GM18517 (cell line): ENCODE measurements at regions not wholly inside any gene's neighbourhood (a gene's known extent, or its start where the extent isn't known, plus 50 kb on each side); places are given as distances from the start of the nearest gene placed in this dataset.
"Not testable (repeated sequence)": the region's sequence is repeated elsewhere in the genome, so short reads cannot be mapped to it uniquely, and the experiment has no call there.

Source experiments
- ATAC-seq: cut with Tn5 transposase; IDR thresholded peaks from one replicate; pipeline ENCODE4 v1.9.1; 2021; ENCODE audit warnings: mild to moderate bottlenecking, moderate library complexity; ENCODE audit not compliant: unreplicated experiment

- no peak for ATAC-seq
Observed at GRCh38 chr4:107562316-107562715, 157.7 kb downstream of the PAPSS1 start.

GRCh38 chr4:107561481-107561880 lies 158.6 kb downstream of the PAPSS1 start:
- no peak for ATAC-seq

GRCh38 chr4:107559653-107560052 lies 160.4 kb downstream of the PAPSS1 start:
- no peak for ATAC-seq

DNA sequence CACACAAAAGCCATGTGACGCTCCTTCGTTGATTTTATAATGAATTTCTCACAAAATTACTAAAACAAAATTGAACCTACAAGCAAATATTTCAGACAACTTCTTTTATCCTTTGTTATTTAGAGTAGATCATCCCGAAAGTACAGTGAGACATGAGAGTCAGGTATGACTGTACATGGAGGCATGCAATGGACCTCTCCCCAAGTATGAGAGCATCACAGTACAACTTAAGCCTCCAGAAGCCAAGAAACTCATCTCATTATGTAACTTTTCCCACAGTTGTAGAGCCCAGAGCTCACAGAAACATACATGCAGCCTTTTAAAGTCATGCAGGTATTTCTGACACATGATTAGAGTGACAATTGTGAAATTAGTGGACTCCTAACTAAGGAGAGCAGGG lies 167.7 kb downstream of the PAPSS1 start:
- no peak for ATAC-seq

DNA sequence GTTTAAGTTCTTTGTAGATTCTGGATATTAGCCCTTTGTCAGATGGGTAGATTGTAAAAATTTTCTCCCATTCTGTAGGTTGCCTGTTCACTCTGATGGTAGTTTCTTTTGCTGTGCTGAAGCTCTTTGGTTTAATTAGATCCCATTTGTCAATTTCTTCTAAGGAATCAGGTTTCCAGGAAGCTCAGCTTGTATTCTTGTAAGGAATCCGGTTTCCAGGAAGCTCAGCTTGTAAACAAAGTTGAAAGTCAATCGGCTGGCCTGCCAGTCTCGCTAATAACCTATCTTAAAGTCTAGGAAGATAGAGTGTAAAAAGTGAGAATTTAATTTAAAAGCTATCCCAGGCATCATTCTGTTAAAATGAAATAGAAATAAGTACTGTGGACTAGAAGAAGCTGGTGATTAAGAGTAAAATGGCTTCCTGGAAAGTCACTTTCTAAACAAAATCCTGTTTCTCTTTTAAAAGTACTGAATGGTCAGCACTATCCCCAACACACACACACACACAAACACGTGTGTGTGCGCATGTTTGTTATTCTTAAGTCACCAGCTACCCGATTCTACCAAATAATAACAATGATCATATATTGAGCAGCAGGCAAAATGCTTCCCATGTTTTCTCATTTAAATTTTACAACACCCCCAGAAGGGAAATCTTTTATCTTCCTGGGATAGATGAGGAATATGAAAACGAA lies 171.7 kb downstream of the PAPSS1 start:
- no peak for ATAC-seq

GRCh38 chr4:107546638-107547037 lies 173.4 kb downstream of the PAPSS1 start:
- ATAC-seq, result no peak

DNA sequence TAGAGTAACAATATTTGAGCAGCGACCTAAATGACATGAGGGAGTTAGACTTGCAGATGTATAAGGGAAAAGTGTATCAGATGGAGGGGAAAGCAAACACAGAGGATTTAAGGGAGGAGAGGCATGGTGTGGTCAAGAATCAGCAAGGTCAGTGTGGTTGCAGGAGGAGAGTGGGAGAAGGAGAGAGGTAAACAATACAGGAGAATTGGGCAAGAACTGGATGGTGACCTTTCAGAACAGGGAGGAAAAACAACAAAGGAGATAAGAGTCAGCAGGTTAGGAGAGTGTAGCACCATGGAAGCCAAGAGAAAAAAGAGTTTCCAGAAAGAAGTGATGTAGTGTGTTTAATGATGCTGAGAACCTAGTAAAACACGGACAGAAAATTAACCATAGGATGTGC lies 178.5 kb downstream of the PAPSS1 start:
- ATAC-seq, result no peak

GRCh38 chr4:107531927-107532326 lies 188.1 kb downstream of the PAPSS1 start:
- ATAC-seq, result no peak

- ATAC-seq, result no peak
Observed at GRCh38 chr4:107520368-107520767, 199.7 kb downstream of the PAPSS1 start.

DNA sequence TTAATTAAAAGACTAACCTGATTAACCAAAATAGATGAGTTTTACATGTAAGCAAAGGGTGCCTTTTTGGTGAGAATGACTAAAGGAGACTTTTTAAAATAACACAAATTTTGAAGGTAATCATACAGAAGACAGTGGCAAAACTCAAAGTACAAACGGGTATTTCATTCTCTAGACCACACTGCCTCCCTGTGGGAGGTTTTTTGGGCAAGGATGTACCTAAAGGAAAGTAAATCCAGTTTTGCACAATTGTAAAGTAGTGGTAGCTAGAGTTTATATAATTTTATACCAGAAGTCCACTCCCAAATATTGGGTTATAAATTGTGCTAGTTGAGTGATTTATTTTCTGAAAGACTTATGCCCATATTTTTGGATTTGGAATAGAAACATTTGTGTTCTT lies 201.0 kb downstream of the PAPSS1 start:
- no peak for ATAC-seq

DNA sequence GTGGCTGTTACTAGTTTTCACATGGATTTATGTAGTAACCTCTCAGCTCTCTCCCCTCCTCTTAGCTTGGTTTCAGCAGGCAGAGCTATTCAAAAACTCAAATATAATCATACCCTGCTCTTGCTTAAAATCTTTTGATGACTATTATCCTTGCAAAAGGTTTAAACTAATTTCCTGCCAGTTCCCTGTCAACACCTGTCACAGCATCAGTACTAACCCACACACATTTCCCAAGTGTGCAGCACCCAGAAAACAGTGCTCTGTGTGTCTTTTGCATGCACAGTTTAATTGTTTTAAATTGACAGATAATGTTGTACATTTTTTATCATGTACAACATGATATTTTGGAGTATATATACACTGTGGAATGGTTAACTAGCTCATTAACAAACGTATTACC lies 202.0 kb downstream of the PAPSS1 start:
- no peak for ATAC-seq

DNA sequence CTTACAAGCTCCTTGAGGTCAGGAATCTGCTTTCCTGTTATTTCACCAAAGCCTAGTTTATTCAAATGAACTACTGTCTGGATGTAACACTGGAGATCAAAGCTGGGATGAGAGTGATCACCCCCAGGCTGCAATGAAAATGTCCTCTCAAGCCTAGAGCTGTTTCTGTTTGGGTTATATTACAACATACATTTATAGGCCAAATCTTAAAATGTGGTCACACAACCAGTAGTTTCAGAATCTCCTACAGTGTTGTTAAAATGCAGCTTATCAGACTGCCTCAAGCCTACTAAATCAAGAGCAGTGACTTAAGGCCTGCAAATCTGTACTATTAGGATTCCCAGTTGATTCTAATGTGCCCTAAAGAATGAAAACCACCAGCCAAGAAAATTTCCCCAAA lies 207.5 kb downstream of the PAPSS1 start:
- no peak for ATAC-seq

DNA sequence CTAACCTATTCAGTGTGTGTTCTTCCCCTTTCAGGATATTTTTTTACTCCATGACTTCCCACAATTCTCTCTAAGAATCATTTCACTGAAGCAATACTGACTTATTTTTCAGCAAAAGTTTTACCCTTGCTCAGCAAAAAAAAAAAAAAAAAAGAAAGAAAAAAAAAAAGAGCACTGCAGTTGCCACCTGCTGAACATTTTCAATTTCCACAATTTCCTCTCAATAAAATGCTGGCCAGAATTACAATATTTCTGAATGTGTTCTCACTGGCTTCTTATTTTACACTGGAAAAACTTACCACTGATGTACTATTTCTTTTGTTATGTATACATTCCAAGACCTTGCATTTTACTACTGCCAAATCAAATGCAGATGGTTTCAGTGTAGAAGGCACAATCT lies 210.4 kb downstream of the PAPSS1 start:
- ATAC-seq, result no peak

- no peak for ATAC-seq
Observed at GRCh38 chr4:107500551-107500950, 219.5 kb downstream of the PAPSS1 start.

GRCh38 chr4:107497054-107497453 lies 223.0 kb downstream of the PAPSS1 start:
- no peak for ATAC-seq

- no peak for ATAC-seq
Observed at GRCh38 chr4:107492566-107492965, 227.5 kb downstream of the PAPSS1 start.

DNA sequence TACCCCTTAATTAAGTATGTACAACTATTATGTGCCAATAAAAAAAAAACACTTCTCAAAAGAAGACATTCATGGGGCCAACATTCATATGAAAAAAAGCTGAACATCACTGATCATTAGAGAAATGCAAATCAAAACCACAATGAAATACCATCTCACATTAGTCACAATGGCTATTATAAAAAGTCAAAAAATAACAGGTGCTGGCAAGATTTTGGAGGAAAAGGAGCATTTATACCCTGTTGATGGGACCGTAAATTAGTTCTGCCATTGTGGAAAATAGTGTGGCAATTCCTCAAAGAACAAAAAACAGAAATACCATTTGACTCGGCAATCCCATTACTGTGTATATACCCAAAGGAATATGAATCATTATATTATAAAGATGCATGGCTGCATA lies 229.9 kb downstream of the PAPSS1 start:
- no peak for ATAC-seq

DNA sequence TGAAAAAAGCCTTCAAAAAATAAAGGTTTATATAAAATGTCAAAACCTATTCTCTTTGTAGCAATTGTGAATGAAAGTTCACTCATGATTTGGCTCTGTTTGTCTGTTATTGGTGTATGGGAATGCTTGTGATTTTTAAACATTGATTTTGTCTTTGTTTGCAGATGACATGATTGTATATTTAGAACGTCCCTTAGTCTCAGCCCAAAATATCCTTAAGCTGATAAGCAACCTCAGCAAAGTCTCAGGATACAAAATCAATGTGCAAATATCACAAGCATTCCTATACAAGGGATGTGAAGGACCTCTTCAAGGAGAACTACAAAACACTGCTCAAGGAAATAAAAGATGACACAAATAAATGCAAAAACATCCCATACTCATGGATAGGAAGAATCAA lies 236.4 kb downstream of the PAPSS1 start:
- not testable (repeated sequence) for ATAC-seq

GRCh38 chr4:107482546-107482945 lies 237.5 kb downstream of the PAPSS1 start:
- ATAC-seq, result no peak

DNA sequence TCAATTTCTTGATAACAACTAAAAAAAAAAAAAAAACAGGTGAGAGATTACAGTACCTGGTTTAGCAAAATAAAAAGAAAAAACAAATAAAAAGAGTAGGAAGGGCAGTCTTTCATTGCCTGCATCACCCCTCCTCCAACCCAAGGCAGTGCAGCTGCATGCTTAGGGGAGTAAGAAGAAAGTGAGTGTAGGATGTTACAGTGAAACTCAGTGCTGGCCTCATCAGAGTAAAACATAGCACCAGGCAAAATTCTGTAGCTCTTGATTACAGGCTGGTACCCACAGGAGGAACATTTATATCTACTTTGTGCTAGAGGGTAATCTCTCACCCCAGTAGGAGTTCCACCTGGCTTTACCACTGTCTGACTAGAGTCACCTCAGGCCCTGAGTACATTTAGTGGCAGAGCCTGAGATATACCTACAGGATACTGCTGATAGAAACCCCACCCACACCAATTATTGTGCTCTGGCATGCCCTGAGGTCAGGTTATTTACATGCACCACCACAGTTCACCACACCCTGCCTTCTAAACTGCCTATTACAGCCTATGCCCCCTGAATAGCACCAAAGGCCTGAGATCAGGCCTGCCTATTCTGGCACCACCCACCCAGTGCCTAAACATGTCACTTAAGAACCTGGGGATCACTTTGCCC lies 241.6 kb downstream of the PAPSS1 start:
- ATAC-seq, result no peak

- ATAC-seq, result no peak
Observed at GRCh38 chr4:107473126-107473525, 246.9 kb downstream of the PAPSS1 start.

DNA sequence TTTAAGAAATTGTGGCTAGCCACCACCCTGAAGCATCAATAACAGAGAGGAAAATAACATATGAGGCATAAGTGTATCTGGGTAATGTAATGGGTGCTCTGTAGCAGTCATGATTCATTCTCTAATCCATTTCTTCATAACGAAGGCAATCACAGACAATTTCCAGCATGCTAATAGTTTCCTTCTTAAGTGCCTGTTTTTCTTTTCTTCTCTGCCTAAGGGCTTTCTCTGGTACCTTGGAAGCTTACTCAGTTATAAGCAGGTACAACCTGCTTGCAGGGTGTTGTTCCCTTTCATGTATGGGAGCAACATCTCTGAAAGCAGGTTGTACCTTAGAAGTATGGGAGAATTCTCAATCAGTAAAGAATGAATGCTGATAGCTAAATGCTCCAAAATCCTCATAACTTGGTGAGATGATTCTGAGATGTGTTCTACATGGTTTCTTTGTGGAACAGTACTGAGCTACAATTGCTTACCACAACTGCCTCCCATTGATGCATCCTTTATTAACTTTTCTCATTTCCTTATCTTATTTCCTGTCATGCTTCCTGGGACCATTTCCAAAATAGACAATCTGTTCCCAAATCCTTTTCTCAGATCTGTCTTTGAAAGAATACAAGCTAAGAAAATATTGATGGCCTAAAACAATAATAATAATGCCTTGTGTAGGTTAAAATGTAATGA lies 247.6 kb downstream of the PAPSS1 start:
- ATAC-seq, result no peak
